ENCODE measurements at regions not wholly inside any gene's neighbourhood (a gene's known extent, or its start where the extent isn't known, plus 50 kb on each side); places are given as distances from the start of the nearest gene placed in this dataset.

- H3K4me1 ChIP-seq, result no peaks in the 10 kb centered on the region
- H3K27me3 ChIP-seq, result no peaks in the 10 kb centered on the region
- TF ChIP-seq, protein P1, sequence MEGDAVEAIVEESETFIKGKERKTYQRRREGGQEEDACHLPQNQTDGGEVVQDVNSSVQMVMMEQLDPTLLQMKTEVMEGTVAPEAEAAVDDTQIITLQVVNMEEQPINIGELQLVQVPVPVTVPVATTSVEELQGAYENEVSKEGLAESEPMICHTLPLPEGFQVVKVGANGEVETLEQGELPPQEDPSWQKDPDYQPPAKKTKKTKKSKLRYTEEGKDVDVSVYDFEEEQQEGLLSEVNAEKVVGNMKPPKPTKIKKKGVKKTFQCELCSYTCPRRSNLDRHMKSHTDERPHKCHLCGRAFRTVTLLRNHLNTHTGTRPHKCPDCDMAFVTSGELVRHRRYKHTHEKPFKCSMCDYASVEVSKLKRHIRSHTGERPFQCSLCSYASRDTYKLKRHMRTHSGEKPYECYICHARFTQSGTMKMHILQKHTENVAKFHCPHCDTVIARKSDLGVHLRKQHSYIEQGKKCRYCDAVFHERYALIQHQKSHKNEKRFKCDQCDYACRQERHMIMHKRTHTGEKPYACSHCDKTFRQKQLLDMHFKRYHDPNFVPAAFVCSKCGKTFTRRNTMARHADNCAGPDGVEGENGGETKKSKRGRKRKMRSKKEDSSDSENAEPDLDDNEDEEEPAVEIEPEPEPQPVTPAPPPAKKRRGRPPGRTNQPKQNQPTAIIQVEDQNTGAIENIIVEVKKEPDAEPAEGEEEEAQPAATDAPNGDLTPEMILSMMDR (IDR thresholded peaks at IDR 0.05), result no peak
- DNase-seq, result no peak
- no peak overlapping the region for H3K4me3 ChIP-seq
- intact Hi-C loops (cut with DNase I; ENCODE audit: low total_unique reads), result no loop called here
- no peaks in the 10 kb centered on the region for H3K36me3 ChIP-seq
- no peaks in the 10 kb centered on the region for H3K9me3 ChIP-seq
- H3K27ac ChIP-seq, result no peak overlapping the region
Observed at GRCh38 chr13:105083992-105084391, 1451.5 kb downstream of the EFNB2 start.

DNA sequence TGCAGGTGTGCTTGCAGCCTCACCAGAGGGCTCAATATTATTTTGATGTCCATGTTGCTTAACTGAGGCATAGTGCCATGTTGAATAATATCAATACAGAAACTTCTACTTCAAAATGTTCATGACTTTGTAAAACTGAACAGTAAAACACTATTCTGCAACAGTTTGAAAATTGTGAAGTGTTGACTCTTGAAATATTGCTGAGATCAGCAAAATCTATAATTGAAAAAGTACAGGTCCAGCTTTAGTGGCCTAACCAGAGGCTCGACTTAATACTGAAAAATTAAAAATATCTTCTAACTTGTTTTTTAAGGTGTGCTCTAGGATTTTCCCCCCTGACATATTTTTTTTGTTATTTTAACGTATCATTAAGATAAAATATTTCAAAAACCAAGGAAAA is 1460.7 kb downstream of the EFNB2 start:
- no peaks in the 10 kb centered on the region for H3K27me3 ChIP-seq
- H3K36me3 ChIP-seq, result no peaks in the 10 kb centered on the region
- TF ChIP-seq, protein P1 (IDR thresholded peaks at IDR 0.05), result no peak
- H3K4me1 ChIP-seq, result no peaks in the 10 kb centered on the region
- no peak for DNase-seq
- intact Hi-C loops (cut with DNase I; ENCODE audit: low total_unique reads), result no loop called here
- no peaks in the 10 kb centered on the region for H3K9me3 ChIP-seq
- no peak overlapping the region for H3K4me3 ChIP-seq
- H3K27ac ChIP-seq, result no peak overlapping the region

GRCh38 chr13:105073041-105073440 is 1462.4 kb downstream of the EFNB2 start:
- Histone ChIP-seq H3K27ac (no peak overlapping the region), H3K4me1 (no peaks in the 10 kb centered on the region), H3K27me3 (no peaks in the 10 kb centered on the region), H3K9me3 (no peaks in the 10 kb centered on the region), H3K36me3 (no peaks in the 10 kb centered on the region), H3K4me3 (no peak overlapping the region)
- no peak for DNase-seq
- TF ChIP-seq, protein P1 (IDR thresholded peaks at IDR 0.05), result no peak
- intact Hi-C loops (cut with DNase I; ENCODE audit: low total_unique reads), result no loop called here

DNA sequence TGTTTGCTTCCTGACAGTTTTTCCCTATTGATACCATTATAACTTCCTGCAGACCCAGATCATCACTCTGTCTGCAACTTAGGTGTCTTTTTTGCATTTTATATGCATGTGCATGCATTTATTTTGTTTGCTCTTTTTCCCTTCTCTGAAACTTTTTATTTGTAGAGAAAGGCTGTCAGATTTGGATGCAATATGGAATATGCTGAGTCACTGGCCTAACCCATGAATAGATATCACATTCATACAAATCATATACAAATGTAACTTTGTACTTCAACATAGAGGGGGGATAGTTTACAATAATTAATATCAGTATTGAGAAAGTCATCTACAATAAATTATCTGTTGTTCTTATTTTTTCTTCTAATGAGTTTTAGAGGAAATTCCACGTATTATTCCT is 1465.0 kb downstream of the EFNB2 start:
- TF ChIP-seq, protein P1 (IDR thresholded peaks at IDR 0.05), result no peak
- intact Hi-C loops (cut with DNase I; ENCODE audit: low total_unique reads), result no loop called here
- no peak for DNase-seq
- H3K27ac ChIP-seq, result no peak overlapping the region
- no peaks in the 10 kb centered on the region for H3K27me3 ChIP-seq
- no peak overlapping the region for H3K4me3 ChIP-seq
- H3K4me1 ChIP-seq, result no peaks in the 10 kb centered on the region
- H3K36me3 ChIP-seq, result no peaks in the 10 kb centered on the region
- no peaks in the 10 kb centered on the region for H3K9me3 ChIP-seq

GRCh38 chr13:105069106-105069505 is 1466.4 kb downstream of the EFNB2 start:
- no peaks in the 10 kb centered on the region for H3K36me3 ChIP-seq
- no peaks in the 10 kb centered on the region for H3K9me3 ChIP-seq
- intact Hi-C loops (cut with DNase I; ENCODE audit: low total_unique reads), result no loop called here
- H3K4me1 ChIP-seq, result no peaks in the 10 kb centered on the region
- TF ChIP-seq, protein P1 (IDR thresholded peaks at IDR 0.05), result no peak
- no peak for DNase-seq
- H3K27ac ChIP-seq, result no peak overlapping the region
- no peaks in the 10 kb centered on the region for H3K27me3 ChIP-seq
- no peak overlapping the region for H3K4me3 ChIP-seq

GRCh38 chr13:105063676-105064075 is 1471.8 kb downstream of the EFNB2 start:
- DNase-seq, result no peak
- intact Hi-C loops (cut with DNase I; ENCODE audit: low total_unique reads), result no loop called here
- no peak overlapping the region for H3K4me3 ChIP-seq
- no peaks in the 10 kb centered on the region for H3K27me3 ChIP-seq
- H3K9me3 ChIP-seq, result no peaks in the 10 kb centered on the region
- TF ChIP-seq, protein P1 (IDR thresholded peaks at IDR 0.05), result no peak
- H3K4me1 ChIP-seq, result no peaks in the 10 kb centered on the region
- H3K36me3 ChIP-seq, result no peaks in the 10 kb centered on the region
- H3K27ac ChIP-seq, result no peak overlapping the region
